Activated CD8-positive, alpha-beta T cell treated with anti-CD3 and anti-CD28 coated beads for 36 hours (primary cell): ENCODE measurements at regions not wholly inside any gene's neighbourhood (a gene's known extent, or its start where the extent isn't known, plus 50 kb on each side); places are given as distances from the start of the nearest gene placed in this dataset.
"Not testable (repeated sequence)": the region's sequence is repeated elsewhere in the genome, so short reads cannot be mapped to it uniquely, and the experiment has no call there.

Experiments
- ATAC-seq: fragments of 200-7000 bp; cut with Tn5 transposase; one replicate; pipeline ENCODE4 v1.10.0; 2021; ENCODE audit warnings: mild to moderate bottlenecking, moderate library complexity
- CTCF ChIA-PET: fragments of 350-600 bp; sonication (Branson Sonifier 250); formaldehyde crosslinking; loops from one replicate; lab custom pipeline; 2021; ENCODE audit warnings: antibody characterized with exemption; lab: Charles Lee
- POLR2A ChIA-PET: fragments of 350-600 bp; sonication (Branson Sonifier 250); formaldehyde crosslinking; loops from one replicate; lab custom pipeline; 2021; ENCODE audit warnings: antibody characterized with exemption; lab: Charles Lee
- DNase-seq: peaks from one replicate; pipeline ENCODE4 v3.0.0-alpha.2; 2020
- H3K27ac Mint-ChIP-seq: one replicate; pipeline ENCODE4 v1.8.0; 2021; ENCODE audit warnings: mild to moderate bottlenecking, mixed read lengths
- H3K27me3 Mint-ChIP-seq: one replicate; pipeline ENCODE4 v1.8.0; 2021; ENCODE audit warnings: mixed read lengths
- H3K36me3 Mint-ChIP-seq: one replicate; pipeline ENCODE4 v1.8.0; 2021; ENCODE audit warnings: low read depth, mixed read lengths
- H3K4me1 Mint-ChIP-seq: one replicate; pipeline ENCODE4 v1.8.0; 2021; ENCODE audit warnings: low read depth, mixed read lengths
- H3K4me3 Mint-ChIP-seq: one replicate; pipeline ENCODE4 v1.8.0; 2021; ENCODE audit warnings: mild to moderate bottlenecking, moderate library complexity, mixed read lengths
- H3K9me3 Mint-ChIP-seq: one replicate; pipeline ENCODE4 v1.8.0; 2021; ENCODE audit warnings: mixed read lengths
- CTCF ChIP-seq: fragments of 200-600 bp; IDR thresholded peaks from one replicate; pipeline ENCODE4 v1.8.0; 2022; ENCODE audit warnings: antibody characterized with exemption, mild to moderate bottlenecking
- intact Hi-C: fragments of 100-400 bp; cut with micrococcal nuclease; formaldehyde crosslinking; loops from one replicate; pipeline ENCODE4 v1.10.0; 2022

GRCh38 chr1:185526344-185527307 is 207.6 kb upstream of the HMCN1 start:
- Mint-ChIP-seq H3K27me3 (no peaks in the 10 kb centered on the region), H3K27ac (no peak overlapping the region), H3K36me3 (no peaks in the 10 kb centered on the region), H3K4me3 (no peak overlapping the region), H3K4me1 (peaks cover 3% of the 10 kb centered on the region), H3K9me3 (peaks cover 2% of the 10 kb centered on the region)
- no peak for ATAC-seq
- ChIA-PET POLR2A (no interaction called here), CTCF (no interaction called here)
- intact Hi-C loops, result no loop called here
- no peak for DNase-seq
- TF ChIP-seq CTCF, result no peak

- intact Hi-C loops, result no loop called here
- H3K4me3 Mint-ChIP-seq, result no peak overlapping the region
- POLR2A ChIA-PET, result no interaction called here
- CTCF ChIA-PET, result interaction anchor here (0.6 to 1.5 kb wide), 2 partner anchors 17 to 22 kb away, joined by 3 read pairs; no protein-coding TSS in a partner anchor
- H3K27ac Mint-ChIP-seq, result peak overlapping the region; percentile 60
- H3K9me3 Mint-ChIP-seq, result peaks cover 17% of the 10 kb centered on the region
- peaks cover 4% of the 10 kb centered on the region for H3K4me1 Mint-ChIP-seq
- DNase-seq, result no peak
- peak; percentile 47 for ATAC-seq
- peaks cover 7% of the 10 kb centered on the region for H3K36me3 Mint-ChIP-seq
- no peaks in the 10 kb centered on the region for H3K27me3 Mint-ChIP-seq
- no peak for TF ChIP-seq CTCF
These were observed 203.3 kb upstream of the IVNS1ABP start for GRCh38 chr1:185520188-185520920.

GRCh38 chr1:185517808-185518419 is 200.9 kb upstream of the IVNS1ABP start:
- peaks cover 8% of the 10 kb centered on the region for H3K4me1 Mint-ChIP-seq
- intact Hi-C loops, result no loop called here
- CTCF ChIA-PET, result no interaction called here

DNA sequence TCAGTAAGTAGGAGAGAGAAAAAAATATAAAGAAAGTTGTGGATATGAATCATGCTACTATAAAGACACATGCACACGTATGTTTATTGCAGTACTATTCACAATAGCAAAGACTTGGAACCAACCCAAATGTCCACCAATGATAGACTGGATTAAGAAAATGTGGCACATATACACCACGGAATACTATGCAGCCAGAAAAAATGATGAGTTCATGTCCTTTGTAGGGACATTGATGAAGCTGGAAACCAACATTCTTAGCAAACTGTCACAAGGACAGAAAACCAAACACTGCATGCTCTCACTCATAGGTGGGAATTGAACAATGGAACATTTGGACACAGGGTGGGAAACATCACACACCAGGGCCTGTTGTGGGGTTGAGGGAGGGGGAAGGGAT is 200.3 kb upstream of the IVNS1ABP start:
- peaks cover 16% of the 10 kb centered on the region for H3K9me3 Mint-ChIP-seq
- POLR2A ChIA-PET, CTCF ChIA-PET, intact Hi-C loops, ATAC-seq, H3K27ac Mint-ChIP-seq, H3K36me3 Mint-ChIP-seq, H3K4me1 Mint-ChIP-seq, H3K27me3 Mint-ChIP-seq, H3K4me3 Mint-ChIP-seq, DNase-seq: not testable (repeated sequence)

More at GRCh38 chr1:185517808-185518419, 200.9 kb upstream of the IVNS1ABP start:
- peaks cover 7% of the 10 kb centered on the region for H3K36me3 Mint-ChIP-seq
- no peak overlapping the region for H3K4me3 Mint-ChIP-seq
- POLR2A ChIA-PET, result no interaction called here
- no peak overlapping the region for H3K27ac Mint-ChIP-seq
- no peak for TF ChIP-seq CTCF
- H3K27me3 Mint-ChIP-seq, result no peaks in the 10 kb centered on the region
- H3K9me3 Mint-ChIP-seq, result peaks cover 17% of the 10 kb centered on the region
- ATAC-seq (no peak), DNase-seq (no peak)

DNA sequence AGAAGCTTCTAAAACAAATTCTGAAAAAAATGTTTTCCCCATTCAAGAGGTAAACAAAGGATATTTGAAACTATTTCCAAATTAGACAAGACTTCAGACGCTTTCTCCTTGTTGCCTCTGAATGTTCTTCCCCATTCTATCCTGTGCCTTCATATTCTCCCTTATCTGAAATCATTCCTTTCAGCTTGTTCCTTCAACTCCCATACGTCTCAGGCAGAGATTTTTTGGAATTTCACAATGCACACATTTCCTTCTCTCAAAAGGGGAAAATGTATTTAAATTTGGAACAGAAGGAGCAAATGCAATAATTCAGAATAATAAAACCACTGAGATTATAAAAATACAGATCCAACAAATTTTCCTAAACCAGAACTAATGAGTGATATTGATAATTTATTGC is 198.7 kb upstream of the IVNS1ABP start:
- Mint-ChIP-seq H3K9me3 (peaks cover 13% of the 10 kb centered on the region), H3K27me3 (no peaks in the 10 kb centered on the region), H3K4me1 (peaks cover 8% of the 10 kb centered on the region), H3K4me3 (no peak overlapping the region), H3K36me3 (peaks cover 7% of the 10 kb centered on the region), H3K27ac (no peak overlapping the region)
- no peak for TF ChIP-seq CTCF
- ATAC-seq (no peak), DNase-seq (no peak)
- POLR2A ChIA-PET, result interaction anchor here (0.6 kb wide), 1 partner anchor 43 kb away, joined by 4 read pairs; no protein-coding TSS in a partner anchor
- intact Hi-C loops, result no loop called here
- CTCF ChIA-PET, result interaction anchor here (0.7 to 1.5 kb wide), 4 partner anchors 13 to 346 kb away, joined by 3 to 4 read pairs (median 4); no protein-coding TSS in a partner anchor
